ENCODE measurements at regions not wholly inside any gene's neighbourhood (a gene's known extent, or its start where the extent isn't known, plus 50 kb on each side); places are given as distances from the start of the nearest gene placed in this dataset.

GRCh38 chr11:42544726-42545125 is 767.1 kb upstream of the API5 start:
- no TSS peak for BruUV-seq (replicated peaks)
- TF ChIP-seq SIN3A (IDR thresholded peaks at IDR 0.05; ENCODE audit: borderline replicate concordance, insufficient read depth, low read depth, low read length) (no peak), TCF7L2 (IDR thresholded peaks at IDR 0.05; ENCODE audit: low read depth, low read length) (no peak), REST (IDR thresholded peaks at IDR 0.05; ENCODE audit: insufficient read depth in 1 of 2, low read depth in 2 of 2, low read length in 1 of 2) (no peak), CTCF (IDR thresholded peaks at IDR 0.05) (no peak), POLR2AphosphoS5 (IDR thresholded peaks at IDR 0.05; ENCODE audit: low read depth, low read length) (no peak)
- CTCF ChIA-PET: no interaction called here

GRCh38 chr11:42545954-42546353 is 765.8 kb upstream of the API5 start:
- Histone ChIP-seq H3K4me3 (ENCODE audit: low read depth in 2 of 2, low read length in 2 of 2) (no peak overlapping the region), H3K27ac (ENCODE audit: low read length) (no peak overlapping the region), H3K4me1 (ENCODE audit: control insufficient read depth, insufficient read depth, low read length) (no peaks in the 10 kb centered on the region), H3K36me3 (ENCODE audit: control insufficient read depth, insufficient read depth, low read length) (no peaks in the 10 kb centered on the region), H3K27me3 (ENCODE audit: control insufficient read depth, insufficient read depth, low read length) (no peaks in the 10 kb centered on the region), H3K9me3 (ENCODE audit: control insufficient read depth, insufficient read depth, low read depth, low read length) (no peaks in the 10 kb centered on the region)
- no peak for TF ChIP-seq CTCF (IDR thresholded peaks at IDR 0.05)
- TF ChIP-seq POLR2AphosphoS5 (IDR thresholded peaks at IDR 0.05; ENCODE audit: low read depth, low read length): no peak
- no peak for TF ChIP-seq SIN3A (IDR thresholded peaks at IDR 0.05; ENCODE audit: borderline replicate concordance, insufficient read depth, low read depth, low read length)
- TF ChIP-seq REST (IDR thresholded peaks at IDR 0.05; ENCODE audit: insufficient read depth in 1 of 2, low read depth in 2 of 2, low read length in 1 of 2): no peak
- TF ChIP-seq TCF7L2 (IDR thresholded peaks at IDR 0.05; ENCODE audit: low read depth, low read length): no peak
- no TSS peak for BruUV-seq (replicated peaks)
- intact Hi-C loops (cut with micrococcal nuclease; ENCODE audit: unreplicated experiment): no loop called here
- ATAC-seq (no peak), DNase-seq (ENCODE audit: low read depth, low spot score) (no peak)
- in situ Hi-C loops (cut with HindIII; ENCODE audit: low pct_unique_long_range_greater_than_20kb, low sequenced_read_pairs): no loop called here
- CTCF ChIA-PET: no interaction called here
- POLR2A ChIA-PET: no interaction called here

More at GRCh38 chr11:42544726-42545125, 767.1 kb upstream of the API5 start:
- POLR2A ChIA-PET: no interaction called here
- intact Hi-C loops (cut with micrococcal nuclease; ENCODE audit: unreplicated experiment): no loop called here
- no peak overlapping the region for H3K4me3 ChIP-seq (ENCODE audit: low read depth in 2 of 2, low read length in 2 of 2)
- in situ Hi-C loops (cut with HindIII; ENCODE audit: low pct_unique_long_range_greater_than_20kb, low sequenced_read_pairs): no loop called here
- no peaks in the 10 kb centered on the region for H3K36me3 ChIP-seq (ENCODE audit: control insufficient read depth, insufficient read depth, low read length)
- no peak for DNase-seq (ENCODE audit: low read depth, low spot score)
- ATAC-seq: no peak
- H3K4me1 ChIP-seq (ENCODE audit: control insufficient read depth, insufficient read depth, low read length): no peaks in the 10 kb centered on the region
- H3K27ac ChIP-seq (ENCODE audit: low read length): no peak overlapping the region
- no peaks in the 10 kb centered on the region for H3K9me3 ChIP-seq (ENCODE audit: control insufficient read depth, insufficient read depth, low read depth, low read length)
- H3K27me3 ChIP-seq (ENCODE audit: control insufficient read depth, insufficient read depth, low read length): no peaks in the 10 kb centered on the region

Data from Panc1 (cell line).